ENCODE measurements at regions not wholly inside any gene's neighbourhood (a gene's known extent, or its start where the extent isn't known, plus 50 kb on each side); places are given as distances from the start of the nearest gene placed in this dataset.

- POLR2A ChIA-PET: no interaction called here
- dilution Hi-C loops (cut with MboI; ENCODE audit: extremely low pct_ligation_motif_present, low sequenced_read_pairs): no loop called here
- DNase-seq (ENCODE audit: low read depth, low spot score) (no peak), FAIRE-seq (no peak)
- peaks cover 0 to under 1% of the 10 kb centered on the region in 2 experiments for H3K27me3 ChIP-seq (ENCODE audit: control insufficient read depth in 2 of 2, insufficient read depth in 2 of 2, low read length in 2 of 2)
- no peak overlapping the region for H2AFZ ChIP-seq (ENCODE audit: low read depth, low read length)
- intact Hi-C loops (cut with micrococcal nuclease): no loop called here
- CTCF ChIA-PET: interaction anchor here (1.3 kb wide), 1 partner anchor 269 kb away, joined by 3 read pairs; no protein-coding TSS in a partner anchor
- H3K4me1 ChIP-seq (ENCODE audit: control insufficient read depth, extremely low read depth, insufficient read depth, low read length): peaks cover 6% of the 10 kb centered on the region
- no peak overlapping the region for H3K27ac ChIP-seq (ENCODE audit: insufficient read depth, low read depth, low read length)
- H3K4me2 ChIP-seq (ENCODE audit: insufficient read depth, low read length): no peak overlapping the region
- H3K4me3 ChIP-seq (replicated peaks in 1 of 3; ENCODE audit: insufficient read depth in 1 of 3, low read depth in 1 of 3, low read length in 3 of 3): no peak overlapping the region
- H3K9me3 ChIP-seq (replicated peaks; ENCODE audit: control insufficient read depth, insufficient read depth, low read length): no peaks in the 10 kb centered on the region
- H3K9ac ChIP-seq (replicated peaks; ENCODE audit: extremely low read depth, insufficient read depth, low read length): no peak overlapping the region
- H4K20me1 ChIP-seq (replicated peaks; ENCODE audit: control insufficient read depth, extremely low read depth, insufficient read depth, low read length): no peaks in the 10 kb centered on the region
- no TSS peak for BruUV-seq (replicated peaks)
- no peaks in the 10 kb centered on the region for H3K79me2 ChIP-seq (ENCODE audit: control insufficient read depth, insufficient read depth, low read length)
- no peaks in the 10 kb centered on the region for H3K9me1 ChIP-seq (replicated peaks; ENCODE audit: control insufficient read depth, extremely low read depth, insufficient read depth, low read length)
- no peak for TF ChIP-seq POLR2AphosphoS5 (IDR thresholded peaks at IDR 0.05; ENCODE audit: insufficient read depth, low read depth, low read length)
- TF ChIP-seq POLR2A (IDR thresholded peaks at IDR 0.05; ENCODE audit: low read depth, low read length): no peak
- TF ChIP-seq JUN (IDR thresholded peaks at IDR 0.05; ENCODE audit: borderline replicate concordance, insufficient read depth, insufficient read length, low read depth): no peak
- H3K36me3 ChIP-seq (ENCODE audit: control insufficient read depth in 2 of 2, extremely low read depth in 1 of 2, insufficient read depth in 2 of 2, low read length in 2 of 2): no peaks in the 10 kb centered on the region
These were observed 98.6 kb upstream of the PPP2R5A start for GRCh38 chr1:212186427-212187207.

DNA sequence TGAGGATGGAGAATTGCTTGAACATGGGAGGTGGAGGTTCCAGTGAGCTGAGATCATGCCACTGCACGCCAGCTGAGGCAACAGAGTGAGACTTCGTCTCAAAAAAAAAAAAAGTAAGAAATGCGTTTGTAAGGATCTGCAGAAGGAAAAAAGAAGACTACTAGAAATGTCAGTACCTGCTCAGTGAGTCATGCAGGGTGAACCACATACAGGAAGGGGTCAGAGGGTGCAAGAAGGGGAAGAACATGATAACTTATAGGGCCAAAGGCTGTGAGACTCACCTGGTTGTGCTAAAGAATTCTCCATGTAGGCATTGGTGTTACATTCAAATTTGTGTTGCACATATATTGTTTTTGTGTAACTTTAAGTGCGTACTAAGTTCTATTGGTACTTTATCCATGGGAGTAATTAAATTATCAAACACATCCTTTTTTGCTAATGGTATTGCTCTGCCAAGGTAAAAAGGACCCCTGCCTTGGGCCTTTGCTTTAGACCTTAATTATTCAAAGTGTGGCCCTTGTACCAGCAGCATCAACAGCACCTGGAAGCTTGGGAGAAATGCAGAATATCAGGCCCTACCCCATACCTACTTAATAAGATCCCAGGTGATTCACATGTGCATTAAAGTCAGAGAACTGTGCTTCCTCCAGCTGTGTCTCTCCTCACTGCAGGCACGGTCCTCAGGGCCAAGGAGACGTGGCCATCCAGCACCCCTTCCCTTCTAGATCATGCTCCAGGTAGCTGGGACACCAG is 96.4 kb upstream of the PPP2R5A start:
- Histone ChIP-seq H4K20me1 (replicated peaks; ENCODE audit: control insufficient read depth, extremely low read depth, insufficient read depth, low read length) (no peaks in the 10 kb centered on the region), H3K4me1 (ENCODE audit: control insufficient read depth, extremely low read depth, insufficient read depth, low read length) (peaks cover 6% of the 10 kb centered on the region), H3K27ac (ENCODE audit: insufficient read depth, low read depth, low read length) (no peak overlapping the region), H3K4me2 (ENCODE audit: insufficient read depth, low read length) (no peak overlapping the region), H2AFZ (ENCODE audit: low read depth, low read length) (no peak overlapping the region), H3K36me3 (ENCODE audit: control insufficient read depth in 2 of 2, extremely low read depth in 1 of 2, insufficient read depth in 2 of 2, low read length in 2 of 2) (no peaks in the 10 kb centered on the region), H3K9me1 (replicated peaks; ENCODE audit: control insufficient read depth, extremely low read depth, insufficient read depth, low read length) (no peaks in the 10 kb centered on the region), H3K4me3 (replicated peaks in 1 of 3; ENCODE audit: insufficient read depth in 1 of 3, low read depth in 1 of 3, low read length in 3 of 3) (no peak overlapping the region), H3K9me3 (replicated peaks; ENCODE audit: control insufficient read depth, insufficient read depth, low read length) (no peaks in the 10 kb centered on the region), H3K79me2 (ENCODE audit: control insufficient read depth, insufficient read depth, low read length) (no peaks in the 10 kb centered on the region), H3K9ac (replicated peaks; ENCODE audit: extremely low read depth, insufficient read depth, low read length) (no peak overlapping the region), H3K27me3 (ENCODE audit: control insufficient read depth in 2 of 2, insufficient read depth in 2 of 2, low read length in 2 of 2) (no peaks in the 10 kb centered on the region)
- CTCF ChIA-PET: interaction anchor here (1.5 kb wide), 1 partner anchor 118 kb away, joined by 3 read pairs; no protein-coding TSS in a partner anchor
- POLR2A ChIA-PET: no interaction called here
- TF ChIP-seq MAX (IDR thresholded peaks at IDR 0.05; ENCODE audit: insufficient read depth, insufficient read length) (no peak), GATA2 (IDR thresholded peaks at IDR 0.05; ENCODE audit: insufficient read depth, insufficient read length, low read depth, low read length) (no peak), JUN (IDR thresholded peaks at IDR 0.05; ENCODE audit: borderline replicate concordance, insufficient read depth, insufficient read length, low read depth) (no peak), MYC (IDR thresholded peaks at IDR 0.05; ENCODE audit: low read depth, low read length) (no peak), POLR2AphosphoS5 (IDR thresholded peaks at IDR 0.05; ENCODE audit: insufficient read depth, low read depth, low read length) (no peak), EZH2 (IDR thresholded peaks at IDR 0.05; ENCODE audit: borderline replicate concordance, low read depth, low read length, severe bottlenecking) (no peak), FOS (IDR thresholded peaks at IDR 0.05; ENCODE audit: borderline replicate concordance, insufficient read depth, low read length) (no peak), CTCF (IDR thresholded peaks at IDR 0.05; ENCODE audit: extremely low read depth in 1 of 2, insufficient read depth in 1 of 2, low read depth in 1 of 2, low read length in 2 of 2) (no peak), POLR2A (IDR thresholded peaks at IDR 0.05; ENCODE audit: low read depth, low read length) (no peak)
- no peak for FAIRE-seq
- dilution Hi-C loops (cut with MboI; ENCODE audit: extremely low pct_ligation_motif_present, low sequenced_read_pairs) (no loop called here), intact Hi-C loops (cut with micrococcal nuclease) (loop anchor here (2.0 kb wide), 1 partner anchor 22 kb away; no protein-coding TSS in a partner anchor)
- DNase-seq (ENCODE audit: low read depth, low spot score): no peak
- no TSS peak for BruUV-seq (replicated peaks)
